HEK293 (cell line): ENCODE measurements at regions not wholly inside any gene's neighbourhood (a gene's known extent, or its start where the extent isn't known, plus 50 kb on each side); places are given as distances from the start of the nearest gene placed in this dataset.

ENCODE experiments used
- CTCF ChIA-PET: fragments of 350-600 bp; formaldehyde crosslinking; extraction: SDS; loops from one replicate; lab custom pipeline; 2021; ENCODE audit warnings: antibody characterized with exemption; lab: Yijun Ruan, JAX
- POLR2A ChIA-PET: fragments of 300-600 bp; formaldehyde crosslinking; extraction: SDS; loops from one replicate; lab custom pipeline; 2020; ENCODE audit warnings: antibody characterized with exemption, inconsistent platforms; lab: Yijun Ruan, JAX
- H3K27ac ChIP-seq: fragments of 200-500 bp; sonication (Bioruptor generic); 2 replicates; pipeline ENCODE4 v1.5.1; 2014; ENCODE audit warnings: low read depth, low read length, control low read depth, inconsistent platforms; ENCODE audit errors: extremely low read depth
- H3K36me3 ChIP-seq, 2 experiments: fragments of 200-500 bp in 1 of 2; sonication (Bioruptor generic) in 1 of 2; 1 replicate in 1 of 2; 2 replicates in 1 of 2; pipeline ENCODE4 v1.5.1; 2014 to 2017; ENCODE audit warnings: inconsistent platforms in 2 of 2, low read length in 2 of 2; ENCODE audit not compliant: control insufficient read depth in 2 of 2, insufficient read depth in 1 of 2
- H3K4me1 ChIP-seq: fragments of 200-500 bp; sonication (Bioruptor generic); 2 replicates; pipeline ENCODE4 v1.5.1; 2014; ENCODE audit warnings: mild to moderate bottlenecking, low read length, inconsistent platforms; ENCODE audit not compliant: control insufficient read depth, insufficient read depth
- H3K4me3 ChIP-seq: 2 replicates; pipeline ENCODE4 v1.5.1; 2011; ENCODE audit warnings: low read depth, mild to moderate bottlenecking, control low read depth, low read length, moderate library complexity
- H3K9me3 ChIP-seq: fragments of 200-500 bp; sonication (Bioruptor generic); 2 replicates; pipeline ENCODE4 v1.5.1; 2014; ENCODE audit warnings: low read depth, low read length, inconsistent platforms; ENCODE audit not compliant: control insufficient read depth, insufficient read depth
- BCL11A ChIP-seq: fragments of 450-650 bp; formaldehyde crosslinking; IDR thresholded peaks from 2 replicates; pipeline ENCODE4 v1.5.1; 2016; ENCODE audit warnings: low read depth, missing biosample characterization, missing genetic modification characterization
- KLF7 ChIP-seq: fragments of 450-650 bp; formaldehyde crosslinking; IDR thresholded peaks from 2 replicates; pipeline ENCODE4 v1.5.1; 2016; ENCODE audit warnings: missing biosample characterization, missing genetic modification characterization, borderline replicate concordance
- MZF1 ChIP-seq: fragments of 450-650 bp; formaldehyde crosslinking; IDR thresholded peaks from 2 replicates; pipeline ENCODE4 v1.5.1; 2017; ENCODE audit warnings: missing biosample characterization, missing genetic modification characterization, borderline replicate concordance
- SCRT1 ChIP-seq: fragments of 450-650 bp; formaldehyde crosslinking; IDR thresholded peaks from 2 replicates; pipeline ENCODE4 v1.5.1; 2016; ENCODE audit warnings: missing biosample characterization, missing genetic modification characterization, borderline replicate concordance
- ZBTB48 ChIP-seq: fragments of 450-650 bp; formaldehyde crosslinking; IDR thresholded peaks from 2 replicates; pipeline ENCODE4 v1.5.1; 2016; ENCODE audit warnings: missing biosample characterization, missing genetic modification characterization
- ZBTB6 ChIP-seq: fragments of 450-650 bp; formaldehyde crosslinking; IDR thresholded peaks from 2 replicates; pipeline ENCODE4 v1.5.1; 2017; ENCODE audit warnings: missing biosample characterization, missing genetic modification characterization
- ZFP69B ChIP-seq: fragments of 450-650 bp; formaldehyde crosslinking; IDR thresholded peaks from 2 replicates; pipeline ENCODE4 v1.5.1; 2016; ENCODE audit warnings: missing biosample characterization, missing genetic modification characterization
- ZNF157 ChIP-seq: fragments of 450-650 bp; formaldehyde crosslinking; IDR thresholded peaks from 2 replicates; pipeline ENCODE4 v1.5.1; 2016; ENCODE audit warnings: missing biosample characterization, missing genetic modification characterization
- ZNF354C ChIP-seq: fragments of 450-650 bp; formaldehyde crosslinking; IDR thresholded peaks from 2 replicates; pipeline ENCODE4 v1.5.1; 2016; ENCODE audit warnings: missing biosample characterization, missing genetic modification characterization, low read depth, borderline replicate concordance
- ZNF37A ChIP-seq: fragments of 450-650 bp; IDR thresholded peaks from 2 replicates; pipeline ENCODE4 v1.5.1; 2018; ENCODE audit warnings: missing biosample characterization, missing genetic modification characterization
- ZNF48 ChIP-seq: fragments of 450-650 bp; formaldehyde crosslinking; IDR thresholded peaks from 2 replicates; pipeline ENCODE4 v1.5.1; 2016; ENCODE audit warnings: missing biosample characterization, missing genetic modification characterization
- ZNF501 ChIP-seq: fragments of 450-650 bp; formaldehyde crosslinking; IDR thresholded peaks from 2 replicates; pipeline ENCODE4 v1.5.1; 2016; ENCODE audit warnings: missing biosample characterization, missing genetic modification characterization
- ZNF514 ChIP-seq: fragments of 450-650 bp; formaldehyde crosslinking; IDR thresholded peaks from 2 replicates; pipeline ENCODE4 v1.5.1; 2016; ENCODE audit warnings: missing biosample characterization, missing genetic modification characterization
- ZNF585B ChIP-seq: fragments of 450-650 bp; formaldehyde crosslinking; IDR thresholded peaks from 2 replicates; pipeline ENCODE4 v1.5.1; 2016; ENCODE audit warnings: missing biosample characterization, missing genetic modification characterization
- ZNF623 ChIP-seq: fragments of 450-650 bp; formaldehyde crosslinking; IDR thresholded peaks from 2 replicates; pipeline ENCODE4 v1.5.1; 2016; ENCODE audit warnings: missing biosample characterization, missing genetic modification characterization
- ZNF626 ChIP-seq: fragments of 450-650 bp; sonication (Bioruptor Pico); formaldehyde crosslinking; IDR thresholded peaks from 2 replicates; pipeline ENCODE4 v1.5.1; 2018; ENCODE audit warnings: missing biosample characterization, missing genetic modification characterization, inconsistent platforms
- ZNF629 ChIP-seq: fragments of 450-650 bp; formaldehyde crosslinking; IDR thresholded peaks from 2 replicates; pipeline ENCODE4 v1.5.1; 2017; ENCODE audit warnings: missing biosample characterization, missing genetic modification characterization
- ZNF645 ChIP-seq: fragments of 450-650 bp; formaldehyde crosslinking; IDR thresholded peaks from 2 replicates; pipeline ENCODE4; 2016; ENCODE audit warnings: missing biosample characterization, missing genetic modification characterization
- ZNF664 ChIP-seq: fragments of 450-650 bp; formaldehyde crosslinking; IDR thresholded peaks from 2 replicates; pipeline ENCODE4 v1.5.1; 2016; ENCODE audit warnings: missing biosample characterization, missing genetic modification characterization
- ZNF670 ChIP-seq: fragments of 450-650 bp; formaldehyde crosslinking; IDR thresholded peaks from 2 replicates; pipeline ENCODE4 v1.5.1; 2016; ENCODE audit warnings: missing biosample characterization, missing genetic modification characterization, low read depth
- ZNF707 ChIP-seq: fragments of 450-650 bp; formaldehyde crosslinking; IDR thresholded peaks from 2 replicates; pipeline ENCODE4 v1.5.1; 2016; ENCODE audit warnings: missing biosample characterization, missing genetic modification characterization
- ZNF776 ChIP-seq: fragments of 450-650 bp; formaldehyde crosslinking; IDR thresholded peaks from 2 replicates; pipeline ENCODE4 v1.5.0; 2017; ENCODE audit warnings: missing biosample characterization, missing genetic modification characterization, borderline replicate concordance
- ZSCAN16 ChIP-seq: fragments of 450-650 bp; formaldehyde crosslinking; IDR thresholded peaks from 2 replicates; pipeline ENCODE4 v1.5.1; 2016; ENCODE audit warnings: missing biosample characterization, missing genetic modification characterization
- ZSCAN23 ChIP-seq: fragments of 450-650 bp; formaldehyde crosslinking; IDR thresholded peaks from 2 replicates; pipeline ENCODE4 v1.5.1; 2016; ENCODE audit warnings: missing biosample characterization, missing genetic modification characterization
- ZSCAN4 ChIP-seq: fragments of 450-650 bp; formaldehyde crosslinking; IDR thresholded peaks from 2 replicates; pipeline ENCODE4 v1.5.1; 2017; ENCODE audit warnings: missing biosample characterization, missing genetic modification characterization
- TF ChIP-seq, protein P1 (sequence below): IDR thresholded peaks from 2 replicates; pipeline ENCODE4 v1.6.1; 2011; ENCODE audit warnings: mild to moderate bottlenecking, low read depth, low read length, borderline replicate concordance
- TF ChIP-seq, protein P2 (sequence below): fragments of 450-650 bp; formaldehyde crosslinking; IDR thresholded peaks from 2 replicates; pipeline ENCODE4 v1.5.1; 2017; ENCODE audit warnings: missing biosample characterization, missing genetic modification characterization

DNA sequence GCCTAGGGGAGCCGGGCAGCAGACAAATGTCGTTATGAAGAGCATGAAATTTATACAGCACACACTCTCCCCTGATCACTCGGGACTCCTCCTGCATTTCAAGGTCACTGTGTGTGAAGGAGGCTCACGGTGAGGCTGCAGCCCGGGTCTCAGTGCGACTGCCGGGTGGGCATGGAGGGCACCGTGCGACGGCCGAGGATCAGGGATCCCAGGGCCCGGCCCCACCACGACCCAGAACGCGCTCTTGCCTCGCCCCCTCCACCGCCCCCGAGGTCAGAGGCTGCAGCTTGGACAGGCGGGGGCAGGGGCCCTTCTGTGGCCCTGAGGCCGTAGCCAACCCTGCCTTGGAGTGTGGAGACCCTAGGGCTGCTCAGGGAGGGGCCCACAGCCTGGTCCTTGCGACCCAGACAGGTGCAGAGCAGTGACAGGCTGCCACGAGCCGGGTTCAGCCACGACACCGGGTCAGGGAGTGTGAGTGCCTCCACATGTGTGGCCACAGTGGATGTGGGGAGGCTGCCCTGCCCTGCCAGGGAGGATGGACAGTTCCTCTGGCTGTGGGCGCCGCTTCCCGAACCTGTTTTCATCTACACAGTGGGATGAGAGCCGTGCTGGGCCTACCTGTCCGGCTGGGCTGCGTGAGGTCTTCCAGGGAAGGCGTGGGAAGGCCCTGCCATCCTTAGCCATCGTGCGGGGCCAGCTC, 89.3 kb upstream of the NKX1-1 start:
- ChIA-PET POLR2A (no interaction called here), CTCF (no interaction called here)
- Histone ChIP-seq H3K4me1 (no peaks in the 10 kb centered on the region), H3K36me3 (no peaks in the 10 kb centered on the region), H3K4me3 (no peak overlapping the region), H3K27ac (no peak overlapping the region), H3K9me3 (no peaks in the 10 kb centered on the region)
- TF ChIP-seq ZNF776 (tag by site-specific recombination) (no peak), ZSCAN4 (no peak), ZSCAN23 (tag by site-specific recombination) (no peak), ZFP69B (tag by site-specific recombination) (no peak), ZNF626 (tag by site-specific recombination) (no peak), ZNF629 (tag by site-specific recombination) (no peak), ZNF707 (no peak), MZF1 (no peak), ZNF501 (no peak), ZBTB48 (tag by site-specific recombination) (no peak), ZNF157 (tag by site-specific recombination) (no peak), ZNF37A (tag by site-specific recombination) (no peak), ZNF48 (tag by site-specific recombination) (no peak), ZNF664 (no peak), ZNF623 (tag by site-specific recombination) (no peak), ZNF670 (tag by site-specific recombination) (no peak)
- TF ChIP-seq, protein P1, sequence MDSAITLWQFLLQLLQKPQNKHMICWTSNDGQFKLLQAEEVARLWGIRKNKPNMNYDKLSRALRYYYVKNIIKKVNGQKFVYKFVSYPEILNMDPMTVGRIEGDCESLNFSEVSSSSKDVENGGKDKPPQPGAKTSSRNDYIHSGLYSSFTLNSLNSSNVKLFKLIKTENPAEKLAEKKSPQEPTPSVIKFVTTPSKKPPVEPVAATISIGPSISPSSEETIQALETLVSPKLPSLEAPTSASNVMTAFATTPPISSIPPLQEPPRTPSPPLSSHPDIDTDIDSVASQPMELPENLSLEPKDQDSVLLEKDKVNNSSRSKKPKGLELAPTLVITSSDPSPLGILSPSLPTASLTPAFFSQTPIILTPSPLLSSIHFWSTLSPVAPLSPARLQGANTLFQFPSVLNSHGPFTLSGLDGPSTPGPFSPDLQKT, result no peak
- TF ChIP-seq, protein P2, sequence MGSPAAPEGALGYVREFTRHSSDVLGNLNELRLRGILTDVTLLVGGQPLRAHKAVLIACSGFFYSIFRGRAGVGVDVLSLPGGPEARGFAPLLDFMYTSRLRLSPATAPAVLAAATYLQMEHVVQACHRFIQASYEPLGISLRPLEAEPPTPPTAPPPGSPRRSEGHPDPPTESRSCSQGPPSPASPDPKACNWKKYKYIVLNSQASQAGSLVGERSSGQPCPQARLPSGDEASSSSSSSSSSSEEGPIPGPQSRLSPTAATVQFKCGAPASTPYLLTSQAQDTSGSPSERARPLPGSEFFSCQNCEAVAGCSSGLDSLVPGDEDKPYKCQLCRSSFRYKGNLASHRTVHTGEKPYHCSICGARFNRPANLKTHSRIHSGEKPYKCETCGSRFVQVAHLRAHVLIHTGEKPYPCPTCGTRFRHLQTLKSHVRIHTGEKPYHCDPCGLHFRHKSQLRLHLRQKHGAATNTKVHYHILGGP (tag by site-specific recombination), result no peak

- H3K9me3 ChIP-seq, result no peaks in the 10 kb centered on the region
- no peak overlapping the region for H3K4me3 ChIP-seq
- H3K27ac ChIP-seq, result no peak overlapping the region
- ChIA-PET CTCF (no interaction called here), POLR2A (no interaction called here)
- no peaks in the 10 kb centered on the region for H3K36me3 ChIP-seq
- H3K4me1 ChIP-seq, result no peaks in the 10 kb centered on the region
- no peak for TF ChIP-seq BCL11A
- TF ChIP-seq ZNF645 (tag by site-specific recombination), result no peak
- TF ChIP-seq ZNF48 (tag by site-specific recombination), result no peak
- no peak for TF ChIP-seq ZNF514 (tag by site-specific recombination)
- TF ChIP-seq ZSCAN16 (tag by site-specific recombination), result no peak
- no peak for TF ChIP-seq KLF7 (tag by site-specific recombination)
- no peak for TF ChIP-seq ZNF670 (tag by site-specific recombination)
- no peak for TF ChIP-seq SCRT1 (tag by site-specific recombination)
- TF ChIP-seq ZBTB6 (tag by site-specific recombination), result no peak
- TF ChIP-seq ZNF585B (tag by site-specific recombination), result no peak
- TF ChIP-seq ZNF354C (tag by site-specific recombination), result no peak
Measured at GRCh38 chr4:1494416-1495315, 88.4 kb upstream of the NKX1-1 start.
